ENCODE measurements at regions not wholly inside any gene's neighbourhood (a gene's known extent, or its start where the extent isn't known, plus 50 kb on each side); places are given as distances from the start of the nearest gene placed in this dataset.
A peak's percentile ranks its signal among the peaks of the same experiment; 100 is the strongest.

GRCh38 chr11:19326499-19326898, 85.8 kb upstream of the E2F8 start:
- peaks cover 0 to 3% (median 0%) of the 10 kb centered on the region in 7 donors for H3K9me3 Mint-ChIP-seq
- H3K27ac Mint-ChIP-seq, result no peak overlapping the region
- H3K27me3 Mint-ChIP-seq, result peaks cover 17% of the 10 kb centered on the region
- no peaks in the 10 kb centered on the region for H3K36me3 Mint-ChIP-seq
- no peak overlapping the region for H3K4me3 Mint-ChIP-seq
- no peaks in the 10 kb centered on the region for H3K4me1 Mint-ChIP-seq
- Histone ChIP-seq H3K4me1 (ENCODE audit: control insufficient read depth, insufficient read depth, low read length, poor library complexity, severe bottlenecking) (no peaks in the 10 kb centered on the region), H3K27ac (ENCODE audit: insufficient read depth, low read length, poor library complexity, severe bottlenecking) (no peak overlapping the region), H3K4me3 (ENCODE audit: low read depth, low read length) (no peak overlapping the region), H3K9me3 (ENCODE audit: control insufficient read depth in 2 of 2, low read length in 2 of 2) (no peaks in the 10 kb centered on the region), H3K36me3 (ENCODE audit: control insufficient read depth, insufficient read depth, low read length) (no peaks in the 10 kb centered on the region), H3K27me3 (ENCODE audit: control insufficient read depth, insufficient read depth, low read length) (peaks cover 7% of the 10 kb centered on the region)
- no peak for DNase-seq
- ATAC-seq (ENCODE audit: low read depth in 2 of 2), result no peak

- peaks cover 26% of the 10 kb centered on the region for H3K27me3 Mint-ChIP-seq
- peaks cover 0 to 3% (median 0%) of the 10 kb centered on the region in 7 donors for H3K9me3 Mint-ChIP-seq
- H3K9me3 ChIP-seq (ENCODE audit: control insufficient read depth in 2 of 2, low read length in 2 of 2), result no peaks in the 10 kb centered on the region
- H3K36me3 ChIP-seq (ENCODE audit: control insufficient read depth, insufficient read depth, low read length), result no peaks in the 10 kb centered on the region
- H3K4me3 Mint-ChIP-seq, result no peak overlapping the region
- DNase-seq (no peak), ATAC-seq (ENCODE audit: low read depth in 2 of 2) (no peak)
- no peak overlapping the region for H3K4me3 ChIP-seq (ENCODE audit: low read depth, low read length)
- no peak overlapping the region for H3K27ac Mint-ChIP-seq
- H3K27me3 ChIP-seq (ENCODE audit: control insufficient read depth, insufficient read depth, low read length), result peaks cover 11% of the 10 kb centered on the region
- H3K4me1 Mint-ChIP-seq, result no peaks in the 10 kb centered on the region
- H3K4me1 ChIP-seq (ENCODE audit: control insufficient read depth, insufficient read depth, low read length, poor library complexity, severe bottlenecking), result no peaks in the 10 kb centered on the region
- H3K27ac ChIP-seq (ENCODE audit: insufficient read depth, low read length, poor library complexity, severe bottlenecking), result no peak overlapping the region
- no peaks in the 10 kb centered on the region for H3K36me3 Mint-ChIP-seq
Measured at GRCh38 chr11:19323502-19323901, 82.8 kb upstream of the E2F8 start.

DNA sequence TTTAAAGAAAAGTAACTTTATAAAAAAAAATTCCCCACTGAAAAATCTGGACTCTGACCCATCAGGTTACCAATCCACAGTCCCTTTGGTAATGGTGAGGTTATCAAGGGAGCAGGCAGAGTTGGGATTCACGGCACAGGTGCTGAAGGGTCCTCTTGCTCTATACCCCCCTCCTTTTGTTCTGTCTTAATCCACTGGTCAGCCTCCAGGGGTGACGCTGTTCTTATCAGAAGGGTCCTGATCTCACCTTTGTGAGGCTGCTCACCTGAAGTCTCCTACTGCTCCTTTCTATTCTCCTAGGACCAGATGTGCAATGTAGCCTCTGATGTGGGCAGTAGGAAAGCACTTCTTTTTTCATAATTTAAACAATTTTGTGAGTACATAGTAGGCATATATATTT, 80.6 kb upstream of the E2F8 start:
- Mint-ChIP-seq H3K27ac (no peak overlapping the region), H3K4me3 (no peak overlapping the region), H3K27me3 (peaks cover 32% of the 10 kb centered on the region), H3K9me3 (peaks cover 0 to 3% (median 0%) of the 10 kb centered on the region in 7 donors), H3K4me1 (no peaks in the 10 kb centered on the region), H3K36me3 (no peaks in the 10 kb centered on the region)
- H3K27me3 ChIP-seq (ENCODE audit: control insufficient read depth, insufficient read depth, low read length), result peaks cover 8% of the 10 kb centered on the region
- no peaks in the 10 kb centered on the region for H3K36me3 ChIP-seq (ENCODE audit: control insufficient read depth, insufficient read depth, low read length)
- H3K9me3 ChIP-seq (ENCODE audit: control insufficient read depth in 2 of 2, low read length in 2 of 2), result no peaks in the 10 kb centered on the region
- no peak for ATAC-seq (ENCODE audit: low read depth in 2 of 2)
- no peak overlapping the region for H3K27ac ChIP-seq (ENCODE audit: insufficient read depth, low read length, poor library complexity, severe bottlenecking)
- H3K4me1 ChIP-seq (ENCODE audit: control insufficient read depth, insufficient read depth, low read length, poor library complexity, severe bottlenecking), result no peaks in the 10 kb centered on the region
- no peak for DNase-seq
- H3K4me3 ChIP-seq (ENCODE audit: low read depth, low read length), result no peak overlapping the region

DNA sequence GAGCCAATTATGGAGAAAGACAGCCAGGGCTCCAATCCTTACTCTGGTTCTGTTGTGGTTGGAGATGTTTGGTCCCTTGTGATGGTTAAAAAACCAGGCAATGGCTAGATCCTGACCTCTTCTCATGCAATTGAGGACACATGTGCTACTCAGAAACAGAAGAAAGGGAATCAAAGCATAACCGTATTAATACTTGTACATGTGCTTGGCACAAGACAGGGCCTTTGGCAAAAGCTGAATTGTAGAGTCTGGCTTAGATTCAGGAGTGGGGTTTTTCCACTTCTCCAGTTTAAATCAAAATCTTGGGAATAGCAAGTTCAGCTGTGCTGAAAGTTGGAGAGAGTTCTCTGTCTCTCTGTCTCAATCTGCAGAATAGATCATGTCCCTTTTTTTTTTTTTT, 80.1 kb upstream of the E2F8 start:
- peaks cover 0 to 2% (median 0%) of the 10 kb centered on the region in 7 donors for H3K9me3 Mint-ChIP-seq
- peaks cover 31% of the 10 kb centered on the region for H3K27me3 Mint-ChIP-seq
- Histone ChIP-seq H3K27ac (ENCODE audit: insufficient read depth, low read length, poor library complexity, severe bottlenecking) (no peak overlapping the region), H3K36me3 (ENCODE audit: control insufficient read depth, insufficient read depth, low read length) (no peaks in the 10 kb centered on the region), H3K4me1 (ENCODE audit: control insufficient read depth, insufficient read depth, low read length, poor library complexity, severe bottlenecking) (no peaks in the 10 kb centered on the region), H3K4me3 (ENCODE audit: low read depth, low read length) (no peak overlapping the region), H3K27me3 (ENCODE audit: control insufficient read depth, insufficient read depth, low read length) (peaks cover 8% of the 10 kb centered on the region), H3K9me3 (ENCODE audit: control insufficient read depth in 2 of 2, low read length in 2 of 2) (no peaks in the 10 kb centered on the region)
- H3K36me3 Mint-ChIP-seq, result no peaks in the 10 kb centered on the region
- no peak for DNase-seq
- no peaks in the 10 kb centered on the region for H3K4me1 Mint-ChIP-seq
- ATAC-seq (ENCODE audit: low read depth in 2 of 2), result no peak
- no peak overlapping the region for H3K4me3 Mint-ChIP-seq
- no peak overlapping the region for H3K27ac Mint-ChIP-seq

GRCh38 chr11:19316434-19316833, 75.7 kb upstream of the E2F8 start:
- H3K27me3 ChIP-seq (ENCODE audit: control insufficient read depth, insufficient read depth, low read length), result peaks cover 4% of the 10 kb centered on the region
- Mint-ChIP-seq H3K4me3 (no peak overlapping the region), H3K4me1 (no peaks in the 10 kb centered on the region), H3K36me3 (no peaks in the 10 kb centered on the region), H3K27me3 (peaks cover 21% of the 10 kb centered on the region), H3K9me3 (no peaks in the 10 kb centered on the region), H3K27ac (no peak overlapping the region)
- H3K4me3 ChIP-seq (ENCODE audit: low read depth, low read length), result no peak overlapping the region
- ATAC-seq (ENCODE audit: low read depth in 2 of 2) (no peak), DNase-seq (no peak)
- H3K4me1 ChIP-seq (ENCODE audit: control insufficient read depth, insufficient read depth, low read length, poor library complexity, severe bottlenecking), result no peaks in the 10 kb centered on the region
- H3K27ac ChIP-seq (ENCODE audit: insufficient read depth, low read length, poor library complexity, severe bottlenecking), result no peak overlapping the region
- no peaks in the 10 kb centered on the region for H3K9me3 ChIP-seq (ENCODE audit: control insufficient read depth in 2 of 2, low read length in 2 of 2)
- no peaks in the 10 kb centered on the region for H3K36me3 ChIP-seq (ENCODE audit: control insufficient read depth, insufficient read depth, low read length)

GRCh38 chr11:19315511-19315910, 74.8 kb upstream of the E2F8 start:
- no peak for DNase-seq
- no peak overlapping the region for H3K4me3 Mint-ChIP-seq
- no peaks in the 10 kb centered on the region for H3K9me3 ChIP-seq (ENCODE audit: control insufficient read depth in 2 of 2, low read length in 2 of 2)
- no peaks in the 10 kb centered on the region for H3K4me1 Mint-ChIP-seq
- H3K27me3 Mint-ChIP-seq, result peaks cover 14% of the 10 kb centered on the region
- H3K27me3 ChIP-seq (ENCODE audit: control insufficient read depth, insufficient read depth, low read length), result no peaks in the 10 kb centered on the region
- no peak overlapping the region for H3K4me3 ChIP-seq (ENCODE audit: low read depth, low read length)
- H3K36me3 Mint-ChIP-seq, result no peaks in the 10 kb centered on the region
- no peaks in the 10 kb centered on the region for H3K9me3 Mint-ChIP-seq
- H3K4me1 ChIP-seq (ENCODE audit: control insufficient read depth, insufficient read depth, low read length, poor library complexity, severe bottlenecking), result no peaks in the 10 kb centered on the region
- H3K27ac Mint-ChIP-seq, result no peak overlapping the region
- no peaks in the 10 kb centered on the region for H3K36me3 ChIP-seq (ENCODE audit: control insufficient read depth, insufficient read depth, low read length)
- no peak overlapping the region for H3K27ac ChIP-seq (ENCODE audit: insufficient read depth, low read length, poor library complexity, severe bottlenecking)
- no peak for ATAC-seq (ENCODE audit: low read depth in 2 of 2)

DNA sequence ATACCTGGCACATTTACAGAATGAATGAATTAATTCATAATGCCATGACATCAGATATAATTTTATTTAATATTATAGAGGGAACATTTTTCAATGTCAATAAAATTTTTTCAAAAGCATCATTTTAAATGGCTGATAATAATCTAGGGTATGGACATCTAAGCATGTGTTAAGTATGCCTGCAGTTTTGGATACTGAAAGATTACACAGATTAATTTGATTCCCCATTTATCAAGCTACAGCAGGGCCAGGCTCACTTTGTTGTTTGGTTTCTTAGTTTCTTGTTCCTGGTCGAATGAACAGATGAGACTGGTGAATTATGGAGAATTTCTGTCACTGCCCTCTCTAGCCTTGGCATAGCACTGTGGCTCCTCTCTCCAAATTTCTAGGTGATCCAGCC, 72.4 kb upstream of the E2F8 start:
- H3K9me3 ChIP-seq (ENCODE audit: control insufficient read depth in 2 of 2, low read length in 2 of 2), result no peaks in the 10 kb centered on the region

DNA sequence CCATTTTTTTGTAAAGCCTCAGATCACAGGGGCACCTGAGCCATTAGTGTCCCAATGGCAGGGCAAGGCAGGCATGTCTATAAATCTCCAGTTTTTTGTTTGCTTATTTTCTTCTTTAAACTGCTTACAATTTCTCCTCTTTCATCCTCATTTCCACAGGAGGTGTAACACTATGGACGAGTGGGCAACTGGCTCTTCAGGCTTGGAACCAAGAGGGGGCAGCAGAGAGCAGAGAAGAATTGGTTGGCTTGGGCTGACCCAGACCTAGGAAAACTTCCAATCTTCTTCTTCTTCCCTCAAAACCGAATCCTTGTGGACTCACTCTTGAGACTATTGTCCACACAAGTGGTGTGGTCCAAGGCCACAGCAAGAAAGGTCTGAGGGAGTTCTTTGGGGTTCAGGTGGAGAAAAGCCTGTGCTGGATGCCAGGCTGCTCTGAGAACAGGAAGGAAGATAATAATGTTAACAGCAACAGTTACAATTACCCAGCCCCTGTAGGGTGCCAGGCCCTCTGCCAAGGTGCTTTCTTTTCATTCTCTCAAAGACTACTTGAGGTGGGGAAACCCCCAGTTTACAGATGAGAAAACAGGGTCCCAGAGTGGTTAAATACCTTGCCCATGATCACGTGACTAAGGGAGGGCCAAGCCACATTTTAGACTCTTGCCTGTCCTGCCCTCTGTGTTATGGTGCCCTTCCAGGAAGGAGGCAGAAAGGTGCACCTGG, 70.7 kb upstream of the E2F8 start:
- H3K27me3 ChIP-seq (ENCODE audit: control insufficient read depth, insufficient read depth, low read length), result no peaks in the 10 kb centered on the region
- no peaks in the 10 kb centered on the region for H3K36me3 ChIP-seq (ENCODE audit: control insufficient read depth, insufficient read depth, low read length)
- H3K9me3 ChIP-seq (ENCODE audit: control insufficient read depth in 2 of 2, low read length in 2 of 2), result no peaks in the 10 kb centered on the region
- no peaks in the 10 kb centered on the region for H3K4me1 ChIP-seq (ENCODE audit: control insufficient read depth, insufficient read depth, low read length, poor library complexity, severe bottlenecking)
- peaks cover 4% of the 10 kb centered on the region for H3K27me3 Mint-ChIP-seq
- H3K27ac ChIP-seq (ENCODE audit: insufficient read depth, low read length, poor library complexity, severe bottlenecking), result no peak overlapping the region
- no peaks in the 10 kb centered on the region for H3K36me3 Mint-ChIP-seq
- no peak overlapping the region for H3K4me3 Mint-ChIP-seq
- H3K27ac Mint-ChIP-seq, result no peak overlapping the region
- DNase-seq, result peak in 1 of 3 donors; percentile 24
- no peak for ATAC-seq (ENCODE audit: low read depth in 2 of 2)
- no peak overlapping the region for H3K4me3 ChIP-seq (ENCODE audit: low read depth, low read length)
- no peaks in the 10 kb centered on the region for H3K4me1 Mint-ChIP-seq
- no peaks in the 10 kb centered on the region for H3K9me3 Mint-ChIP-seq

More for the DNA sequence above, 72.4 kb upstream of the E2F8 start:
- no peaks in the 10 kb centered on the region for H3K36me3 ChIP-seq (ENCODE audit: control insufficient read depth, insufficient read depth, low read length)
- H3K27me3 ChIP-seq (ENCODE audit: control insufficient read depth, insufficient read depth, low read length), result no peaks in the 10 kb centered on the region
- Mint-ChIP-seq H3K9me3 (no peaks in the 10 kb centered on the region), H3K4me3 (no peak overlapping the region), H3K36me3 (no peaks in the 10 kb centered on the region), H3K27ac (no peak overlapping the region), H3K27me3 (peaks cover 5% of the 10 kb centered on the region), H3K4me1 (no peaks in the 10 kb centered on the region)
- H3K27ac ChIP-seq (ENCODE audit: insufficient read depth, low read length, poor library complexity, severe bottlenecking), result no peak overlapping the region
- DNase-seq (no peak), ATAC-seq (ENCODE audit: low read depth in 2 of 2) (no peak)
- H3K4me1 ChIP-seq (ENCODE audit: control insufficient read depth, insufficient read depth, low read length, poor library complexity, severe bottlenecking), result no peaks in the 10 kb centered on the region
- no peak overlapping the region for H3K4me3 ChIP-seq (ENCODE audit: low read depth, low read length)
